Duodenal mucosa (tissue), 2 donors: ENCODE measurements at regions not wholly inside any gene's neighbourhood (a gene's known extent, or its start where the extent isn't known, plus 50 kb on each side); places are given as distances from the start of the nearest gene placed in this dataset.

Experiments
- H3K27ac ChIP-seq: one replicate; pipeline ENCODE4 v1.7.0; 2013; ENCODE audit warnings: low read depth, low read length
- H3K27me3 ChIP-seq, 2 donors: one replicate each; pipeline ENCODE4 v1.7.0; 2013; ENCODE audit warnings: low read length in 2 of 2, control low read depth in 1 of 2; ENCODE audit not compliant: insufficient read depth in 2 of 2, control insufficient read depth in 1 of 2
- H3K36me3 ChIP-seq, 2 donors: one replicate each; pipeline ENCODE4 v1.7.0; 2013; ENCODE audit warnings: low read length in 2 of 2, control low read depth in 1 of 2; ENCODE audit not compliant: insufficient read depth in 2 of 2, control insufficient read depth in 1 of 2
- H3K4me1 ChIP-seq, 2 donors: one replicate each; pipeline ENCODE4 v1.7.0; 2013; ENCODE audit warnings: low read length in 2 of 2, control low read depth in 1 of 2; ENCODE audit not compliant: insufficient read depth in 2 of 2, control insufficient read depth in 1 of 2
- H3K4me3 ChIP-seq, 2 donors: one replicate each; pipeline ENCODE4 v1.7.0; 2013; ENCODE audit warnings: low read length in 2 of 2, low read depth in 1 of 2
- H3K9ac ChIP-seq, 2 donors: one replicate each; pipeline ENCODE4 v1.7.0; 2013; ENCODE audit warnings: low read length in 2 of 2, low read depth in 1 of 2
- H3K9me3 ChIP-seq, 2 donors: one replicate each; pipeline ENCODE4 v1.7.0; 2013; ENCODE audit warnings: low read length in 2 of 2, control low read depth in 1 of 2; ENCODE audit not compliant: control insufficient read depth in 1 of 2

GRCh38 chr16:73823205-73823849 lies 473.3 kb upstream of the PSMD7 start:
- Histone ChIP-seq H3K27ac (no peak overlapping the region), H3K9me3 (no peaks in the 10 kb centered on the region), H3K4me1 (no peaks in the 10 kb centered on the region), H3K4me3 (no peak overlapping the region), H3K36me3 (no peaks in the 10 kb centered on the region), H3K9ac (no peak overlapping the region), H3K27me3 (no peaks in the 10 kb centered on the region)

DNA sequence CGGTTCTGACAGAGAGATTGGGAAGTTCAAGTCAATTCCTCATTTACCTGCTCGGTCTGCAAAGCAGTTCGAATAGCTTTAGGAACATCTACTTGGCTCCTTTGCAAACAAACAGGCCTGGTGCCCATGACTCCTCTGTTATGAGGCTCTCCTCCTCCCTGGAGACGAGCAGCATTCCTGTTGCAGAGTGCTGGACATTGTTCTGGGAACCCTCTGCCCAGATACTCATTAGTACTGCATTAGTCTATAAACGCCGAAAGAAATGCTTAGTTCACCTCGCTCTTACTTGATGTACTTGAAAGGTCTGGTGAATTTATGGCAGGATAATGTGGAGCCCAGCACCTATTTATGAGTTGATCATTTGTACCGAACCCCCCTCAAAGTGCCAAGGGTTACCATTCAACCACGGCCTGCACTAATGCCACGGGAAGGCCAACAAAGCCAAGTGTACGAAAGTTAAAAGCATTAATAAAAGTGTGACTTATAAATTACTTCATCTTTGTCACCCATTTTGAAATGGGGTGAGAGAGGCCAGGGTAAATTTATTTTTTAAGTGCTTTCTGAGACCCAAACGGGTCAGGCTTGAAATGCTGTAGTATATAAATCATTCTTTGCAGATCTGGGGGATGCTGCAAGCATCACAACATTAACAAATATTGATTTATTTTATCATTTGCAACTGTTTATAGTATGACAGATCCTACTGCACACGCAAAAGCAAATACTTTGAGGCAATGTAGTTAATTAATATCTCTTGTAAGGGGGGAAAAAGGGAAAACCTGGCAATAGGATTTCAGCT lies 478.9 kb upstream of the PSMD7 start:
- H3K27me3 ChIP-seq: no peaks in the 10 kb centered on the region
- no peak overlapping the region for H3K4me3 ChIP-seq
- H3K9ac ChIP-seq: no peak overlapping the region
- no peaks in the 10 kb centered on the region for H3K9me3 ChIP-seq
- no peak overlapping the region for H3K27ac ChIP-seq
- no peaks in the 10 kb centered on the region for H3K36me3 ChIP-seq
- H3K4me1 ChIP-seq: no peaks in the 10 kb centered on the region

- Histone ChIP-seq H3K4me1 (no peaks in the 10 kb centered on the region), H3K4me3 (no peak overlapping the region), H3K36me3 (no peaks in the 10 kb centered on the region), H3K9ac (no peak overlapping the region), H3K9me3 (no peaks in the 10 kb centered on the region), H3K27ac (no peak overlapping the region), H3K27me3 (no peaks in the 10 kb centered on the region)
Observed at GRCh38 chr16:73813527-73813926, 483.1 kb upstream of the PSMD7 start.

- no peaks in the 10 kb centered on the region for H3K27me3 ChIP-seq
- H3K4me3 ChIP-seq: no peak overlapping the region
- no peaks in the 10 kb centered on the region for H3K36me3 ChIP-seq
- H3K9ac ChIP-seq: no peak overlapping the region
- no peak overlapping the region for H3K27ac ChIP-seq
- no peaks in the 10 kb centered on the region for H3K4me1 ChIP-seq
- H3K9me3 ChIP-seq: no peaks in the 10 kb centered on the region
Observed at GRCh38 chr16:73804456-73804855, 492.2 kb upstream of the PSMD7 start.

DNA sequence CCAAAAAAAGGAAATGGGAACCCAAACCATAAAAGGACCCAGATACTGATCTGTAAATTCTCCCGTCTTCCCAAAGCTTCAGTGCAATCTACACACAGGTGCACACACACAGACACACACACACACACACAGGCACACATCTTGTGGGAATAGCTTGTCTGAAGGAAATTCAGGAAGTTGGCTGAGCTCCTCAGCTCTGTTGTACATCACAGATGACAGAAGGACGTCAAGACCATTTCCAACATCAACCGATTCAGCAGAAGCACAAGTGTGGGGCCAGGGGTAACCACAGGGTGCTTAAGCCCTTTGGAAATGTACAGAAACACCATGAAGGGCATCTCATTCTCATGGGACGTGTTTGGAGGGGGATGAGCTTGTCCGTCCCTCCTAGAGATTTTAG lies 498.1 kb upstream of the PSMD7 start:
- Histone ChIP-seq H3K27ac (no peak overlapping the region), H3K36me3 (no peaks in the 10 kb centered on the region), H3K4me3 (no peak overlapping the region), H3K9me3 (no peaks in the 10 kb centered on the region), H3K27me3 (no peaks in the 10 kb centered on the region), H3K4me1 (no peaks in the 10 kb centered on the region), H3K9ac (no peak overlapping the region)

DNA sequence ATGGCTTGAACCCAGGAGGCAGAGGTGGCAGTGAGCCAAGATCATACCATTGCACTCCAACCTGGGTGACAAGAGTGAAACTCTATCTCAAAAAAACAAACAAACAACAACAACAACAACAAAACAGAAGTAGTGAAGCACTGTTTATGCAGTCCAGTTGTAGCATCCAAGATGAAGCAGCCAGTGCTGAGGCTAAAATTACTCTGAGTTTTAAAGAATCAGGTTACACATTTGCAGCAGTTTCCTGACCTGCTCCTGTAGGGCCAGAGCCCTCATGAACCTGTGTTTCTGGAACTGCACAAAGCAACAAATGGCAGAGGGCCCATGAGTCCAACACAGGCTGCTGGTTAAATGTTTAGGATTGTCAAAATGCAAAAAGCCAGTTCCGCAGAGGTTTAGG lies 499.5 kb upstream of the PSMD7 start:
- H3K36me3 ChIP-seq: no peaks in the 10 kb centered on the region
- no peaks in the 10 kb centered on the region for H3K27me3 ChIP-seq
- H3K4me1 ChIP-seq: no peaks in the 10 kb centered on the region
- no peak overlapping the region for H3K4me3 ChIP-seq
- no peaks in the 10 kb centered on the region for H3K9me3 ChIP-seq
- H3K27ac ChIP-seq: no peak overlapping the region
- no peak overlapping the region for H3K9ac ChIP-seq

DNA sequence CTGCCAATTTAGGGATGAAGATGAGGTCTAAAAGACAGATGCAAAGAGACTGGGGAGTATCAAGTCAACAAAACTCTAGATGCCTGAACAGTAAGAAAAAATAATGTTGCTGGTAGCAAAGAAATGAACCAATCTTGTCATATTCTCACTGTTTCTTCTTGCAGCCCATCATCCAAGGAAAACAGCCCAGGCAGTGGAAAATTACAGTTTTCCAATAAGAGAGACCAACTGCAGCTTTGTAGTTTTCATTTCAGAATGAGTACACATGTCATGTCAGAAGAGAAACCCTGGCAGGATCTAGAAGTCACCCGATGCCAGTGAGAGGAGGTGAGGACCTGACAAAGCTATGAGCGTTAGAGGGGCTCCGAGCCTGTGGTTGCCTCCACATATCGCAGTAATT lies 500.4 kb upstream of the PSMD7 start:
- H3K36me3 ChIP-seq: no peaks in the 10 kb centered on the region
- H3K27ac ChIP-seq: no peak overlapping the region
- H3K27me3 ChIP-seq: no peaks in the 10 kb centered on the region
- no peak overlapping the region for H3K4me3 ChIP-seq
- H3K9ac ChIP-seq: no peak overlapping the region
- H3K4me1 ChIP-seq: no peaks in the 10 kb centered on the region
- H3K9me3 ChIP-seq: no peaks in the 10 kb centered on the region

DNA sequence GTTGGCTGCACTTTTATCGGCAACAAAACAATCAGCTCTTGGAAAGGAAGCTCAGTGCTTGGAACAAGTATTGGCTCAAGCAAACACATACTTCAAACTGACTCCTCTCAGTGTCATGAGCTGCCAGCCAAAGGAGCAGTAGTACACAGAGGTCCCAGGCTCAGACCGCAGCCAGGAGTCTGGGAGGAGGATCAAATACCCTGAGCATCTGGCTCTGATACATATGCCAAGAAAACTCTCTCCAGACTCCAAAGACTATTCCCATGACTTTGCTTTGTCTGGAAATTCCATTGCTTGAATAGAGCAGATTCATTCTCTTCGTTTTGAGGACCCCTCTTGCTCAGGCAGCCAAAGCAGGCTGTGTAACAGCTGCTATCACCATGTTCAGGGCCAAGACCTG lies 501.6 kb upstream of the PSMD7 start:
- Histone ChIP-seq H3K9ac (no peak overlapping the region), H3K27ac (no peak overlapping the region), H3K9me3 (no peaks in the 10 kb centered on the region), H3K4me3 (no peak overlapping the region), H3K36me3 (no peaks in the 10 kb centered on the region), H3K4me1 (no peaks in the 10 kb centered on the region), H3K27me3 (no peaks in the 10 kb centered on the region)

DNA sequence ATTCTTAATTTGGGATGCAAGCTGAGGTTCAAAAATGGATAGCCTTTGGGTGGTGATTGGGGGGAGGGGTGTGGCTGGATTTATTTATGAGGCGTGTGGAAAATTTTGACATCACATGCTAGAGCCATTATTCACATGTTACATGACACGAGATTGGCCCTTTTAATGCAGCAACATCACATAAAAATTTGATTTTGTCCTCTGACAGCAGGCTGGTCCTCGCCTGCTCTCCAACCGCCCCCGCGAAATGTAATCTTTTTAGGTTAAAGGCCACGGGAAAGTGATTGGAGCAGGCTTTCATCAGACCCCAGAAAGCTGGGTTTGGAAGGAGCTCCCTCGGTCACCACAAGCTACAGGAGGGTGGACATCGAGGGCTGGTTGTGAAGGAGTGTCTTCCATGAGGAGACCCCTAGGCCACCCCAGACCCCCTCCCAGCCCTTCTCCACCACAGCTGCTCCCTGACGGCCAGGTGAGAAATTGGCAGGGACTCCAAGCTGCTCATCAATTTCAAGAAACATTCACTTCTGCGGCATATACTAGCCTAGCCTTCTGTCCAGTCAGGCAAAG lies 502.7 kb upstream of the PSMD7 start:
- Histone ChIP-seq H3K4me1 (no peaks in the 10 kb centered on the region), H3K9ac (no peak overlapping the region)

GRCh38 chr16:73793260-73793659 lies 503.4 kb upstream of the PSMD7 start:
- Histone ChIP-seq H3K4me3 (no peak overlapping the region), H3K9ac (no peak overlapping the region), H3K27me3 (no peaks in the 10 kb centered on the region), H3K4me1 (no peaks in the 10 kb centered on the region), H3K9me3 (no peaks in the 10 kb centered on the region), H3K27ac (no peak overlapping the region), H3K36me3 (no peaks in the 10 kb centered on the region)

More for the DNA sequence above, 502.7 kb upstream of the PSMD7 start:
- no peak overlapping the region for H3K27ac ChIP-seq
- H3K9me3 ChIP-seq: no peaks in the 10 kb centered on the region
- H3K27me3 ChIP-seq: no peaks in the 10 kb centered on the region
- no peaks in the 10 kb centered on the region for H3K36me3 ChIP-seq
- no peak overlapping the region for H3K4me3 ChIP-seq
